VCaP (cell line): ENCODE measurements at regions not wholly inside any gene's neighbourhood (a gene's known extent, or its start where the extent isn't known, plus 50 kb on each side); places are given as distances from the start of the nearest gene placed in this dataset.

Source experiments
- H3K27ac ChIP-seq: fragments of 450-650 bp; 2 replicates; pipeline ENCODE4 v1.5.1; 2017
- TF ChIP-seq, protein P1 (sequence below): fragments of 450-650 bp; conservative IDR thresholded peaks from 2 replicates; pipeline ENCODE4 v1.5.1; 2017; ENCODE audit warnings: mild to moderate bottlenecking, moderate library complexity

DNA sequence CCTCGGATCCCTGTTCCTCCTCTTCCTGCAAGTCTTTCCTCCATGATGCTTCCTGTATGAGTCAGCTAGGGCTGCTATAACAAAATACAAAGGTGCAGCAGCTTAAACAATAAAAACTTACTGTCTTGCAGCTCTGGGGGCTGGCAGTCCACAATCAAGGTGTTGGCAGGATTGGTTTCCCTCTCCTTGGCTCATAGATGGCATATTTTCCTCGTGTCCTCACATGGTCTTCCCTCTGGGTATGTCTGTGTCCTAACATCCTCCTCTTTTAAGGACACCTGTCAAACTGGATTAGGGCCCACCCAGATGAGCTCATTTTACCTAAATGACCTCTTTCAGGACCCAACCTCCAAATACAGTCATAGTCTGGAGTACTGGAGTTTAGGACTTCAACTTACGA lies 117.5 kb downstream of the MED10 start:
- TF ChIP-seq, protein P1, sequence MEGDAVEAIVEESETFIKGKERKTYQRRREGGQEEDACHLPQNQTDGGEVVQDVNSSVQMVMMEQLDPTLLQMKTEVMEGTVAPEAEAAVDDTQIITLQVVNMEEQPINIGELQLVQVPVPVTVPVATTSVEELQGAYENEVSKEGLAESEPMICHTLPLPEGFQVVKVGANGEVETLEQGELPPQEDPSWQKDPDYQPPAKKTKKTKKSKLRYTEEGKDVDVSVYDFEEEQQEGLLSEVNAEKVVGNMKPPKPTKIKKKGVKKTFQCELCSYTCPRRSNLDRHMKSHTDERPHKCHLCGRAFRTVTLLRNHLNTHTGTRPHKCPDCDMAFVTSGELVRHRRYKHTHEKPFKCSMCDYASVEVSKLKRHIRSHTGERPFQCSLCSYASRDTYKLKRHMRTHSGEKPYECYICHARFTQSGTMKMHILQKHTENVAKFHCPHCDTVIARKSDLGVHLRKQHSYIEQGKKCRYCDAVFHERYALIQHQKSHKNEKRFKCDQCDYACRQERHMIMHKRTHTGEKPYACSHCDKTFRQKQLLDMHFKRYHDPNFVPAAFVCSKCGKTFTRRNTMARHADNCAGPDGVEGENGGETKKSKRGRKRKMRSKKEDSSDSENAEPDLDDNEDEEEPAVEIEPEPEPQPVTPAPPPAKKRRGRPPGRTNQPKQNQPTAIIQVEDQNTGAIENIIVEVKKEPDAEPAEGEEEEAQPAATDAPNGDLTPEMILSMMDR = no peak
- peak overlapping the region; percentile 5; the same call in 1 of the 2 replicates for H3K27ac ChIP-seq

DNA sequence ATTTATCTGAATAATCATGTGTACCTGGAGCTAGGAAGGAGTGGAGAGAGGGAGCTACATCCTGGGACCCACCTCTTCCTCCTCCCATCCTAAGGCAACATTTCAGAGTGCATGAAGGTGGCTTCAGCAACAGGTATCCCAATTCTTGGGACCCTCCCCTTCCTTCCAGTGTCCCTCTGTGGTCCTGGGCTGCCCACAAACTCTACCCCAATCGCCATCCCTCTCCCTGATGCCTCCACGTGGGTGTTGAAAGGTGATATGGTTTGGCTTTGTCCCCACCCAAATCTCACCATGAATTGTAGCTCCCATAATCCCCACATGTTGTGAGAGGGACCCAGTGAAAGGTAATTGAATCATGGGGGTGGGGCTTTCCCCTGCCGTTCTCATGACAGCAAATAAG lies 121.4 kb downstream of the MED10 start:
- TF ChIP-seq, protein P1 = no peak
- no peak overlapping the region for H3K27ac ChIP-seq

DNA sequence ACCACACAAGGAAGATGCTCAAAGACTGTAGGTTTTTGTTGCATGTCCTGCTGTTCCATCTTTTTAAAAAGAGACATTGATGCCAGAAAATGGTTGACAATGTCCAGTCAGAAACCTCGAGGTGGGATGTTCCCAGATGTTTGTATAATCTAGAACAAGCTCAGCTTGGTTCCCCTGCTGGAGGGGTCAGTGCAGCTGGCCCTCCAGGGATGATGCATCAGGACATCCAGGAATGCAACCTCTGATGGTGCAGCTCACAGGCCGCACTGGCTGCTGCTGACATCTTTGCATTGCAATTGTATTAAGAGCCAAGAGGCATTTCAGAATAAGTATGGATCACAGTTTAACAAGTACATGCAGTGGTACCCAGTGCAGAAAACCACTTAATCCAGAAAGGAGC lies 122.4 kb downstream of the MED10 start:
- TF ChIP-seq, protein P1 = no peak

DNA sequence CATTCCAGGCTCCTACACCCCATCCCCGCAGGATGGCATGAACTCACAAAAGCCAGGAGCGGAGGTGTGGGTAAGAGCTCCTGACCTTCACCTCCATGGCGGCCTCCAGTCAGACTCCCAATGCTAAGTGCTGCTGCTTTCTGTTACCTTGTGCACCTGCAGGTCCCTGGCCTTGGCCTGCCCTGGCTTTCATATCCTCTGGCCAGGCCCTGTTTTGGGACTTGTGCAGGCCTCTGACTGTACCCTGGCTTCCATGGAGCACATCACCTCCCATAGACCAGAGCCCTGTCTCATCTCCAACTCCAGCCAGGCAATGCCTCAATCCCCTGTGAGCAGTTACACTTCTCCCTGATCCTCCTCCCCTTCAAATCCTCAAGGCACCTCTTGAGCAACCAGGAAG lies 124.5 kb downstream of the MED10 start:
- no peak overlapping the region for H3K27ac ChIP-seq
- TF ChIP-seq, protein P1 = no peak

More for the DNA sequence above, 122.4 kb downstream of the MED10 start:
- H3K27ac ChIP-seq = no peak overlapping the region

DNA sequence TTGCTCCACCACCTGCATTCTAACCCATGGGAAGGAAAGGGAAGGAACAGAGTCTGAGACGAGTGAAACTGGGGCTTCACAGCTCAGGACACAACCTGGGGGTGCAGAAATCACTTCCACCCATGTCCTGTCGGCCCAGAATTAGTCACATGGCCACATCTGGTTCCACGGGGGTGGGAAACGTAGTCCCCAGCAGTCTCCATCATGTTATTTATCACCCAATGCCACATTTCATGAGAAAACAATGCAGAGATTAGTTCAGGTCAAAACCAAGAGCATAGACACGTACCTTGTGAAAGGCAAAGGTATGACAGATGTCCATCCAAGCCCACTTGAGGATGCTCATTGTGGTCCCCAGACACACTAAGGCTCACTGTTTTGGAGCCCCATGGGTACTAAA lies 125.1 kb downstream of the MED10 start:
- no peak overlapping the region for H3K27ac ChIP-seq
- TF ChIP-seq, protein P1 = no peak

DNA sequence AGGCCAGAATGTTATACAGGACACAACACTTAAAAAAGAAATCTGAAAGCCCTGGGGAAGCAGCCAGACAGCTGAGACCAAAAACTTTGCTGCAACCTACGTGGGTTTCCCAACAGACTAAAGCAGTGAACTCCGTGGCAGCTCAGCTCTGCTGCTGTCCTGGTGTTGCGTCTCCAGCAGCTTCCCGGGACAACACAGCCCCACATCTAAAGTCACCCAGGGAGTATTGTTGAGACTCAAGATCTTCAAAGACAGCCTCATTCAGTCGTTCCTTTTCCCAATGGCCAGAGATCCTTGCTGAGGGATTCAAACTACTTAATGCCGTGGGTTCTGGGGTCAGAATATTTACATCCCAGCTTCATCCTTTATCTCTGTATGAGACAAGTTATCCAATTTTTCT lies 125.8 kb downstream of the MED10 start:
- TF ChIP-seq, protein P1 = no peak

DNA sequence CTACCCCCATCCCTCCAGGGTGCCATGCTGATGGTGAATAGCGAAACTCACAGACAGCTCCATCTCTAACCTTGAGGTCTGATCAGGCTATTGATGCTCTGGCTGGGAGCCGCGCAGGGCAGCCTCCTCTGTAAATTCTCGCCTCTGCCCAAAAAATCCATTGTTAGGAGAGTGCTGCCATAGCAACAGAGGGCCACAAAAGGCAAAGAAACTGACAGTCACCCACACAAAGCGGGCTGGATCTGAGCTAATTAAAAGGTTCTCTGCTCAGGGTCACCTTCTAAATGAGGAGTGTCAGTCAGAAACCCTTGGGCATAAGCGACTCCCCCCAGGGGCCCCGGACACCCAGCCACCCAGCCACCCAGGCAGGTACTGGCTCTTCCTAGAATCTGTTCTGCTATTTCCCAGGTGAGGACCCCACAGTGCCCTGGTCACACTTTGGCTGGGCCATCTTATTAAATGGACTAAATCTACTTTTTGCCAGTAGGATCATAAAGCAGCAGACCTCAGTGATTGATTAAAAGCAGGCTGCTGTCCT lies 126.7 kb downstream of the MED10 start:
- H3K27ac ChIP-seq = no peak overlapping the region
- TF ChIP-seq, protein P1 = no peak

More for the DNA sequence above, 125.8 kb downstream of the MED10 start:
- H3K27ac ChIP-seq = no peak overlapping the region

DNA sequence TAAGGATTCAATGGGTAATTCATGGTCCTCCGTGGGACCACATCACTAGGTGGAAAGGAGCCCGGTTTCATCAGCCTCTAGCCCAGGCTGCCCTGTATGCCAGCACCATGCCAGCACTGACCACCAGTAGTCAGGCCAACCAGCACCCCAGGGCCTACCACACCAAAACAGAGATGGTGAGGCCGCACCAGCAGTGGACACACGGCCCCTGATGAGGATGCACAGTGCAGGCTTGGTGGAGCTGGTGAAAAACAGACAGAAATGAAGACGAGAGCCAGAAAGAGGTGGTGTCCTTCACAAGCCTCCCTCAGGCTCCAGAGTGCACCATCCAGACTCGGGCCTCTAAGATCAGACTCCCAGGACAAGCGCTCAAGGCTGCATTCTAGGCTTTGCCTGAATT lies 128.2 kb downstream of the MED10 start:
- H3K27ac ChIP-seq = no peak overlapping the region
- TF ChIP-seq, protein P1 = no peak
